Activated T-cell treated with anti-CD3 and anti-CD28 coated beads, Interleukin-2, amount 50 U/mL, for 4 hours (primary cell): ENCODE measurements at regions not wholly inside any gene's neighbourhood (a gene's known extent, or its start where the extent isn't known, plus 50 kb on each side); places are given as distances from the start of the nearest gene placed in this dataset.
"Not testable (repeated sequence)": the region's sequence is repeated elsewhere in the genome, so short reads cannot be mapped to it uniquely, and the experiment has no call there.

Experiments
- ATAC-seq, 2 donors: fragments of 200-7000 bp; cut with Tn5 transposase; one replicate each; pipeline ENCODE4 v1.10.0; 2021
- DNase-seq: peaks from one replicate; pipeline ENCODE4 v3.0.0-alpha.2; 2020
- H3K27me3 Mint-ChIP-seq: one replicate; pipeline ENCODE4 v1.8.0; 2021; ENCODE audit warnings: low read depth, mixed read lengths
- H3K36me3 Mint-ChIP-seq: one replicate; pipeline ENCODE4 v1.8.0; 2022; ENCODE audit warnings: mixed read lengths; ENCODE audit not compliant: insufficient read depth
- H3K4me1 Mint-ChIP-seq: one replicate; pipeline ENCODE4 v1.8.0; 2021; ENCODE audit warnings: low read depth, mixed read lengths
- H3K4me3 Mint-ChIP-seq: one replicate; pipeline ENCODE4 v1.8.0; 2021; ENCODE audit warnings: mild to moderate bottlenecking, moderate library complexity, mixed read lengths
- H3K9me3 Mint-ChIP-seq: one replicate; pipeline ENCODE4 v1.8.0; 2021; ENCODE audit warnings: mixed read lengths

GRCh38 chr11:3437441-3437840, 58.5 kb upstream of the ZNF195 start:
- not testable (repeated sequence) for DNase-seq, H3K27me3 Mint-ChIP-seq, H3K4me1 Mint-ChIP-seq, H3K36me3 Mint-ChIP-seq, H3K9me3 Mint-ChIP-seq, H3K4me3 Mint-ChIP-seq, ATAC-seq

GRCh38 chr11:3434976-3435375, 56.0 kb upstream of the ZNF195 start:
- DNase-seq (no peak), ATAC-seq (no peak)
- Mint-ChIP-seq H3K9me3 (no peaks in the 10 kb centered on the region), H3K4me3 (no peak overlapping the region), H3K27me3 (peaks cover 11% of the 10 kb centered on the region), H3K36me3 (no peaks in the 10 kb centered on the region), H3K4me1 (peaks cover 3% of the 10 kb centered on the region)

- ATAC-seq, H3K4me1 Mint-ChIP-seq, H3K36me3 Mint-ChIP-seq, DNase-seq, H3K9me3 Mint-ChIP-seq, H3K4me3 Mint-ChIP-seq: not testable (repeated sequence)
- H3K27me3 Mint-ChIP-seq = peaks cover 24% of the 10 kb centered on the region
These were observed 50.2 kb upstream of the ZNF195 start for GRCh38 chr11:3429191-3429590.
